ENCODE measurements at regions not wholly inside any gene's neighbourhood (a gene's known extent, or its start where the extent isn't known, plus 50 kb on each side); places are given as distances from the start of the nearest gene placed in this dataset.
"Not testable (repeated sequence)": the region's sequence is repeated elsewhere in the genome, so short reads cannot be mapped to it uniquely, and the experiment has no call there.

DNA sequence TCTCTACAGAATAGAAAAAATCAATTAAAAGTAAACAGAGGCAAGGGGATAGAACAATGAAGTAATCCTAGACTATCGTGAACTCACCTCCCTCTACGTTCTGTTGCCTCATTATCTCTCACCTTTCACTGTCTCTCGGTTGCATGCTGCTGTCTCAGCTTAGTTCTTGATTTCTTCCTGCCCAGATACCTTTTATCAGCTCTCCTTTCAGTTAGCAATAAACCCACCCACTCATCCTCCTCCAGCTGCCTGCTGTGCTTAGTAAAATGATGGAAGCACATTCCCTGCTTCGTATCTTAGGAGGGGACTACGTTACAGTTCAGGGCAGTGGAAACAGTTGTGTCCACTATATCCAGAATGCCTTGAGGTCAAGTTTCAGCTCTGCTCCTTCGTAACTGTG lies 1709.5 kb upstream of the AGA start:
- TF ChIP-seq, protein P1, sequence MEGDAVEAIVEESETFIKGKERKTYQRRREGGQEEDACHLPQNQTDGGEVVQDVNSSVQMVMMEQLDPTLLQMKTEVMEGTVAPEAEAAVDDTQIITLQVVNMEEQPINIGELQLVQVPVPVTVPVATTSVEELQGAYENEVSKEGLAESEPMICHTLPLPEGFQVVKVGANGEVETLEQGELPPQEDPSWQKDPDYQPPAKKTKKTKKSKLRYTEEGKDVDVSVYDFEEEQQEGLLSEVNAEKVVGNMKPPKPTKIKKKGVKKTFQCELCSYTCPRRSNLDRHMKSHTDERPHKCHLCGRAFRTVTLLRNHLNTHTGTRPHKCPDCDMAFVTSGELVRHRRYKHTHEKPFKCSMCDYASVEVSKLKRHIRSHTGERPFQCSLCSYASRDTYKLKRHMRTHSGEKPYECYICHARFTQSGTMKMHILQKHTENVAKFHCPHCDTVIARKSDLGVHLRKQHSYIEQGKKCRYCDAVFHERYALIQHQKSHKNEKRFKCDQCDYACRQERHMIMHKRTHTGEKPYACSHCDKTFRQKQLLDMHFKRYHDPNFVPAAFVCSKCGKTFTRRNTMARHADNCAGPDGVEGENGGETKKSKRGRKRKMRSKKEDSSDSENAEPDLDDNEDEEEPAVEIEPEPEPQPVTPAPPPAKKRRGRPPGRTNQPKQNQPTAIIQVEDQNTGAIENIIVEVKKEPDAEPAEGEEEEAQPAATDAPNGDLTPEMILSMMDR (IDR thresholded peaks at IDR 0.05): no peak
- Mint-ChIP-seq H3K9me3 (ENCODE audit: unreplicated experiment) (peaks cover 4% of the 10 kb centered on the region), H3K27me3 (ENCODE audit: unreplicated experiment) (peaks cover 2% of the 10 kb centered on the region), H3K27ac (ENCODE audit: unreplicated experiment) (no peak overlapping the region), H3K4me1 (ENCODE audit: unreplicated experiment) (no peaks in the 10 kb centered on the region), H3K36me3 (ENCODE audit: unreplicated experiment) (no peaks in the 10 kb centered on the region), H3K4me3 (ENCODE audit: unreplicated experiment) (no peak overlapping the region)
- no peak for DNase-seq (ENCODE audit: extremely low spot score, unreplicated experiment)

DNA sequence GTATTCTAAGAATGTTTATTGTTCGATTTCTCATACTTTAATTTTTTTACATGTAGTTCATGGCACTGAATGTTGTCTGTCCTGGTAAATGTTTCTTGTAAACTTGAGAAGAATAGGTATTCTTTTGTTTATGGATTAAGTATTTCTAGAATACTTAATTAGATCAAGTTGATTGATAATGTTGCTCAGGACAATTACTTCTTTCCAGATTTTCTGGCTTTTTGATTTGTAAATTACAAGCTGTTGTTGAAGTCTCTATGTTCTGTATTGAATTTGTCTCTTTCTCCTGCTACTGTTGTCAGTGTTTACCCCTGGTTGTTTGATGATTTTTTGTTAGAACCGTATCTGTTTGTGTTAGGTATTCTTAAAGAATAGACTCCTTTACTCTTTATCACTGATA lies 1720.9 kb upstream of the AGA start:
- Mint-ChIP-seq H3K36me3 (ENCODE audit: unreplicated experiment) (no peaks in the 10 kb centered on the region), H3K27ac (ENCODE audit: unreplicated experiment) (no peak overlapping the region), H3K4me1 (ENCODE audit: unreplicated experiment) (no peaks in the 10 kb centered on the region), H3K4me3 (ENCODE audit: unreplicated experiment) (no peak overlapping the region), H3K9me3 (ENCODE audit: unreplicated experiment) (no peaks in the 10 kb centered on the region), H3K27me3 (ENCODE audit: unreplicated experiment) (peaks cover 19% of the 10 kb centered on the region)
- TF ChIP-seq, protein P1 (IDR thresholded peaks at IDR 0.05): no peak
- no peak for DNase-seq (ENCODE audit: extremely low spot score, unreplicated experiment)

DNA sequence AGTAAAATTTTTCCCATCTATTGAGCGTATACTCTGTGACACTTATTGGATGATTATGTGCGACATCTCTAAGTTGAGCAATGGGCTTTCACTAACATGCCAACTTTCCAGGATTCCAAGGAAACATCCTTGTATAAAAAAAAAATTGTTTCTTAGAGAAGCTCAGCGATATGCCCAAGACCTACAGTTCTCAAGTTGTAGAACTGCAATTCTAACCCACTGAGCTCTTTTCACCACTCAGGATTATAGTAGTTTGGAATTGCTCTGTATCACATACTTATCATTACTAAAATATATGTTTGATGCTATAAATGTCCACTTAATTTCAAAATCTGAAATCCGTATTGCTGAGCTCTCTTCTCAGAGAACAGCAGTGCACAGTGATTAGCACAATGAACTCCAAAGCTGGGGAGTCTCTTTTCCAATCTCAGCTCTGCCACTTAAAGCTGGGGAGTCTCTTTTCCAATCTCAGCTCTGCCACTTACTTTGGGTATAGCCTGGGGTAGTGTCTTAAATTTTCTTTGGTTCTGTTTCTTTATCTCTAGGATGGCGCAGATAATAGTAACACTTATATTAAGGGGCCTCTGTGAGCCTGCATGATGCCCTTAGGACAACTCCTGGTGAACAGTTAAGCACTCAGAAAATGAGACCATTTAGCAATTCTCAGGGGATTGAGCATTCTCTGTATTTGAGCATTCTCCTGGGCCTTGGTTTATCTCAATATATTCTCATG lies 1722.2 kb upstream of the AGA start:
- peaks cover 30% of the 10 kb centered on the region for H3K27me3 Mint-ChIP-seq (ENCODE audit: unreplicated experiment)

DNA sequence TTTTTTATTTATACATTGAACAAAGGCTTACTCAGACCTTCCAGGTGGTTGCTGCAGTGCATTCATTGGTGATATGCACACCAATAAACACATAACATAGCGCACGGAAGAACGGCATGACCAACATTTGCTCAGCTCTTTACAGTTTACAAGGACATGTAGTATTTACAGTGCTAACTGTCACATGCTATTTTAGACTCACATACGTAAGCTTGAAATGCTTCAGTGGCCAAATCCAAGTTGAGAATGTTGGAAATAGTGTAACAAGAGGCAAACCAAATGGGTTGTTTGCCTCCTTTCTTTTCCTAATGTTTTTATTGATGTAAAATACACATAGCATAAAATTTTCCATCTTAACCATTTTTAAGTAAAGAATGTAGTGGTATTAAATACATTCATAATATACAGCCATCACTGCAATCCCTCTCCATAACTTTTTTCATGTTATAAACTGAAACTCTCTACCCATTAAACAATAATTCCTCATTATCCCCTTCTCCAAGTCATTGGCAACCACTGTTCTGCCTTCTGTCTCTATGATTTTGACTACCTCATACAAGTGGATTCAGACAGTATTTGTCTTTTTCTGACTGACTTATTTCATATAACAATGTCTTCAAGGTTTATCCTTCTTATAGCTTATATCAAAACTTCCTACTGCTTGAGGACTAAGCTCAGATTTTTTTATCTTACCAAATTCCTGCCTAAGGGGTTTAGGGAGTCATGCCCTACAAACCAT lies 1722.9 kb upstream of the AGA start:
- no peaks in the 10 kb centered on the region for H3K36me3 Mint-ChIP-seq (ENCODE audit: unreplicated experiment)

More for the DNA sequence above, 1722.2 kb upstream of the AGA start:
- Mint-ChIP-seq H3K36me3 (ENCODE audit: unreplicated experiment) (no peaks in the 10 kb centered on the region), H3K4me1 (ENCODE audit: unreplicated experiment) (no peaks in the 10 kb centered on the region), H3K4me3 (ENCODE audit: unreplicated experiment) (no peak overlapping the region), H3K9me3 (ENCODE audit: unreplicated experiment) (no peaks in the 10 kb centered on the region), H3K27ac (ENCODE audit: unreplicated experiment) (no peak overlapping the region)
- DNase-seq (ENCODE audit: extremely low spot score, unreplicated experiment): no peak
- TF ChIP-seq, protein P1 (IDR thresholded peaks at IDR 0.05): no peak

DNA sequence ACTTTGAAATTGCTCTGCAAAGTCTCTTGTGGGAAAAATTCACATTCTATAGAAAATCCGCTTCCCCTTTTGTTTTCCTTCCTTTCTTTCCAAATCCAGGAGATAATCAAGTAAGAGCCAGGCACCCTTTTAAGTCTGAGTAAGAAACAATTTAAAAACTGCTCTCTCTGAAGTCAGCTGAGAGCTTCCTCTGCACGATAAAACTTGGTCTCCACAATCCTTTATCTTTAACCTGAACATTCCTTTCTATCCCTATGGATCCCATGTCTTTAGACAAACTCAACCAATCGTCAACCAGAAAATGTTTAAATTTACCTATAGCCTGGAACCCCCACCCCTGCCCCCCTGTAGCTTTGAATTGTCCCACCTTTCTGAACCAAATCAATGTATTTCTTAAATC lies 1723.6 kb upstream of the AGA start:
- H3K27ac Mint-ChIP-seq (ENCODE audit: unreplicated experiment): no peak overlapping the region
- H3K27me3 Mint-ChIP-seq (ENCODE audit: unreplicated experiment): peaks cover 35% of the 10 kb centered on the region
- no peaks in the 10 kb centered on the region for H3K9me3 Mint-ChIP-seq (ENCODE audit: unreplicated experiment)
- H3K4me3 Mint-ChIP-seq (ENCODE audit: unreplicated experiment): no peak overlapping the region
- TF ChIP-seq, protein P1 (IDR thresholded peaks at IDR 0.05): no peak
- H3K36me3 Mint-ChIP-seq (ENCODE audit: unreplicated experiment): no peaks in the 10 kb centered on the region
- no peak for DNase-seq (ENCODE audit: extremely low spot score, unreplicated experiment)
- peaks cover 2% of the 10 kb centered on the region for H3K4me1 Mint-ChIP-seq (ENCODE audit: unreplicated experiment)

More for the DNA sequence above, 1722.9 kb upstream of the AGA start:
- Mint-ChIP-seq H3K4me3 (ENCODE audit: unreplicated experiment) (no peak overlapping the region), H3K9me3 (ENCODE audit: unreplicated experiment) (no peaks in the 10 kb centered on the region), H3K27ac (ENCODE audit: unreplicated experiment) (no peak overlapping the region), H3K4me1 (ENCODE audit: unreplicated experiment) (peaks cover 2% of the 10 kb centered on the region), H3K27me3 (ENCODE audit: unreplicated experiment) (peaks cover 35% of the 10 kb centered on the region)
- DNase-seq (ENCODE audit: extremely low spot score, unreplicated experiment): no peak
- TF ChIP-seq, protein P1 (IDR thresholded peaks at IDR 0.05): no peak

DNA sequence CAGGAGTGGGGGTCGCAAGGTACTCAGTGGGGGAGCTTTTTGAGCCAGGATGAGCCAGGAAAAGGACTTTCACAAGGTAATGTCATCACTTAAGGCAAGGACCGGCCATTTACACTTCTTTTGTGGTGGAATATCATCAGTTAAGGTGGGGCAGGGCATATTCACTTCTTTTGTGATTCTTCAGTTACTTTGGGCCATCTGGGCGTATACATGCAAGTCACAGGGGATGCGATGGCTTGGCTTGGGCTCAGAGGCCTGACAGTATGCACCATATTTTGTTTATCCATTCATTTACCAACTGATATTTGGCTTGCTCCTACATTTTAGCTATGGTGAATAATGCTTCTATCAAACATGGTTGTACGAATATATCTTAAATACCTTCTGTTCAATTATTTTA lies 1728.1 kb upstream of the AGA start:
- peaks cover 25% of the 10 kb centered on the region for H3K27me3 Mint-ChIP-seq (ENCODE audit: unreplicated experiment)
- not testable (repeated sequence) for H3K27ac Mint-ChIP-seq (ENCODE audit: unreplicated experiment); H3K9me3 Mint-ChIP-seq (ENCODE audit: unreplicated experiment); H3K4me3 Mint-ChIP-seq (ENCODE audit: unreplicated experiment); DNase-seq (ENCODE audit: extremely low spot score, unreplicated experiment); H3K4me1 Mint-ChIP-seq (ENCODE audit: unreplicated experiment); H3K36me3 Mint-ChIP-seq (ENCODE audit: unreplicated experiment)

All from osteocyte (in vitro differentiated cells).